CD4-positive, alpha-beta T cell (primary cell): ENCODE measurements at regions not wholly inside any gene's neighbourhood (a gene's known extent, or its start where the extent isn't known, plus 50 kb on each side); places are given as distances from the start of the nearest gene placed in this dataset.

Experiments
- ATAC-seq: fragments of 200-7000 bp; cut with Tn5 transposase; one replicate; pipeline ENCODE4 v1.10.0; 2022; ENCODE audit warnings: mild to moderate bottlenecking; ENCODE audit not compliant: poor library complexity
- CTCF ChIA-PET: fragments of 350-600 bp; sonication (Branson Sonifier 250); formaldehyde crosslinking; loops from one replicate; lab custom pipeline; 2021; ENCODE audit warnings: antibody characterized with exemption, inconsistent platforms; lab: Charles Lee
- POLR2A ChIA-PET: fragments of 350-600 bp; sonication (Branson Sonifier 250); formaldehyde crosslinking; loops from one replicate; lab custom pipeline; 2021; ENCODE audit warnings: antibody characterized with exemption, inconsistent platforms; lab: Charles Lee
- DNase-seq, 14 experiments: peaks; one replicate each; pipeline ENCODE4 v3.0.0-alpha.2; 2013 to 2020; ENCODE audit warnings: mixed read lengths in 2 of 14
- H3K27ac ChIP-seq, 2 donors: one replicate each; pipeline versions ENCODE4 v1.5.1 to v1.7.0; 2013; ENCODE audit warnings: low read length in 2 of 2, low read depth in 1 of 2, mild to moderate bottlenecking in 1 of 2
- H3K27me3 ChIP-seq, 2 experiments: 1 replicate in 1 of 2; 2 replicates in 1 of 2; pipeline versions ENCODE4 v1.6.1 to v1.7.0; 2013; ENCODE audit warnings: low read length in 2 of 2, control low read depth in 1 of 2, mild to moderate bottlenecking in 1 of 2, moderate library complexity in 1 of 2; ENCODE audit not compliant: insufficient read depth in 2 of 2, control insufficient read depth in 1 of 2
- H3K36me3 ChIP-seq: one replicate; pipeline ENCODE4 v1.6.1; 2013; ENCODE audit warnings: low read length, control low read depth; ENCODE audit not compliant: insufficient read depth
- H3K4me1 ChIP-seq: one replicate; pipeline ENCODE4 v1.6.1; 2013; ENCODE audit warnings: low read length, control low read depth; ENCODE audit not compliant: insufficient read depth
- H3K4me3 ChIP-seq: one replicate; pipeline ENCODE4 v1.5.1; 2013; ENCODE audit warnings: mild to moderate bottlenecking, low read length, moderate library complexity
- H3K9me3 ChIP-seq, 2 experiments: 1 replicate in 1 of 2; 2 replicates in 1 of 2; pipeline versions ENCODE4 v1.6.1 to v1.7.0; 2013; ENCODE audit warnings: low read length in 2 of 2, mild to moderate bottlenecking in 2 of 2, control low read depth in 1 of 2, moderate library complexity in 1 of 2; ENCODE audit not compliant: control insufficient read depth in 1 of 2, insufficient read depth in 1 of 2
- H3K27ac Mint-ChIP-seq: one replicate; pipeline ENCODE4 v1.8.0; 2020; ENCODE audit warnings: mixed read lengths
- H3K27me3 Mint-ChIP-seq: one replicate; pipeline ENCODE4 v1.8.0; 2021; ENCODE audit warnings: mixed read lengths
- H3K36me3 Mint-ChIP-seq: one replicate; pipeline ENCODE4 v1.8.0; 2021; ENCODE audit warnings: low read depth, mixed read lengths
- H3K4me1 Mint-ChIP-seq: one replicate; pipeline ENCODE4 v1.8.0; 2021; ENCODE audit warnings: low read depth, mixed read lengths
- H3K4me3 Mint-ChIP-seq: one replicate; pipeline ENCODE4 v1.8.0; 2020; ENCODE audit warnings: mild to moderate bottlenecking, mixed read lengths
- H3K9me3 Mint-ChIP-seq: one replicate; pipeline ENCODE4 v1.8.0; 2020; ENCODE audit warnings: mixed read lengths
- CTCF ChIP-seq: fragments of 200-600 bp; IDR thresholded peaks from one replicate; pipeline ENCODE4 v1.8.0; 2022; ENCODE audit warnings: antibody characterized with exemption, mild to moderate bottlenecking
- intact Hi-C, 2 experiments: fragments of 100-400 bp; cut with DNase I in 1 of 2; cut with micrococcal nuclease in 1 of 2; formaldehyde crosslinking; loops; one replicate each; pipeline versions ENCODE4 v1.15.1 to v1.9.0; 2023 to 2025; cut with DNase I, micrococcal nuclease

GRCh38 chr6:159455700-159456274, 237.3 kb downstream of the SOD2 start:
- intact Hi-C loops = no loop called here
- Mint-ChIP-seq H3K9me3 (no peaks in the 10 kb centered on the region), H3K4me3 (no peak overlapping the region), H3K27me3 (peaks cover 21% of the 10 kb centered on the region), H3K36me3 (no peaks in the 10 kb centered on the region), H3K4me1 (no peaks in the 10 kb centered on the region), H3K27ac (no peak overlapping the region)
- Histone ChIP-seq H3K27ac (no peak overlapping the region), H3K4me3 (no peak overlapping the region), H3K9me3 (peaks cover 0 to 10% of the 10 kb centered on the region in 2 experiments), H3K4me1 (no peaks in the 10 kb centered on the region), H3K27me3 (peaks cover 0 to 3% of the 10 kb centered on the region in 2 experiments), H3K36me3 (no peaks in the 10 kb centered on the region)
- ChIA-PET POLR2A (no interaction called here), CTCF (no interaction called here)
- DNase-seq (no peak), ATAC-seq (no peak)
- TF ChIP-seq CTCF = no peak

DNA sequence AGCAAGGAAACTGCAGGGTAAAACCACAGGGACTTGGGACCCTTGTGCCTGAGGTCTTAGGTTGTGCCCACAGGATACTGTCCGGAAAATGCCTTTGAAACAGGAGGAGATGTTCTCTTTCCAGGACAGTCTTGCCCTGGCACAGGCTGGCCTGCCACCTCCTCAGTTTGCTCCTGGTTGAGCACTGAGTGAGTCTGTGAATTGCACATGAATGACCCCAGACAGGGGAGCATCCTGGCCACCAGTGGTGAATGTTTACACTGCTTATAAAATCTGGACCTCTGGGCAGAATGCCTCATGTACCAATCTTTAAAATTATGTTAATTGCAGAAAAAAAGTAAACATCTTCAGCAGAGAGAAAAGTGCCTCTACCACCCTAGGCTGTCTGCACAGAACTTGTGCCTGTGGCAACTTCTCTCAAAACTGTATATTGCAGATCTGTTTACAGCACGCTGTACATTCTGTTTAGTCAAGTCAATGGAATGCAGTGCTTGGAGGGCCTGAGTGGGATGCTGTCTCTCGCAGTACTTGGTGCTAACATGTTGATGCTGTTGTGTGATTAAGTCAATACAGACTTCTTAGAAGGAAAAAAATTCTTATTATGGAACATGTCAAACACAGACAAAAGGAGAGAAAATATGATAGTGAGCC, 242.1 kb downstream of the SOD2 start:
- Histone ChIP-seq H3K4me3 (no peak overlapping the region), H3K27me3 (peaks cover 0 to 3% of the 10 kb centered on the region in 2 experiments), H3K27ac (no peak overlapping the region), H3K36me3 (no peaks in the 10 kb centered on the region), H3K4me1 (no peaks in the 10 kb centered on the region), H3K9me3 (peaks cover 0 to 8% of the 10 kb centered on the region in 2 experiments)
- ATAC-seq = no peak
- Mint-ChIP-seq H3K4me3 (no peak overlapping the region), H3K27me3 (peaks cover 43% of the 10 kb centered on the region), H3K27ac (no peak overlapping the region), H3K4me1 (no peaks in the 10 kb centered on the region), H3K9me3 (no peaks in the 10 kb centered on the region), H3K36me3 (no peaks in the 10 kb centered on the region)
- DNase-seq = no peak
- POLR2A ChIA-PET = no interaction called here
- CTCF ChIA-PET = no interaction called here
- no peak for TF ChIP-seq CTCF
- intact Hi-C loops = no loop called here

DNA sequence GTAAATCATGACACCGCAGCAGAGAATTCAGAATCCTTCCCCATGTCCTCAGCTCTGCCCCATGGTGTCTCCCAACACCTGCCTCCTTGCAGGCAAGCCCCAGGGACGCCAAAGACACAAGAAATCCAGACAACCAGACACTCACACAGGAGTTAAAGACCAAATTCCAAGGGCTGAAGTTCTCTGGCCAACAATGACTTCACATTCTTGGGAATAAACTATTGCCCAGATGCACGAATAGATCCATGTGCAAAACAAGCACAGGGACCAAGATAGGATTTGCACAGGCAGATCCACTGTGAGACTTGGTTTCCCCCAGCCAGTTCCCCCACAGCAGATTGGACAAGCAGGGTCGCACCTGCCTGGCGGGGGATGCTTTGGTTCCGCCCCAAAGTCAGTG, 246.7 kb downstream of the SOD2 start:
- POLR2A ChIA-PET = no interaction called here
- peaks cover 0 to 3% of the 10 kb centered on the region in 2 experiments for H3K9me3 ChIP-seq
- H3K4me1 ChIP-seq = no peaks in the 10 kb centered on the region
- CTCF ChIA-PET = no interaction called here
- no peak overlapping the region for H3K27ac ChIP-seq
- H3K4me3 ChIP-seq = no peak overlapping the region
- H3K4me1 Mint-ChIP-seq = no peaks in the 10 kb centered on the region
- no peak for TF ChIP-seq CTCF
- intact Hi-C loops = no loop called here
- H3K27me3 ChIP-seq = peaks cover 0 to 3% of the 10 kb centered on the region in 2 experiments
- H3K27me3 Mint-ChIP-seq = peaks cover 43% of the 10 kb centered on the region
- H3K9me3 Mint-ChIP-seq = no peaks in the 10 kb centered on the region
- ATAC-seq = no peak
- H3K36me3 ChIP-seq = no peaks in the 10 kb centered on the region
- H3K4me3 Mint-ChIP-seq = no peak overlapping the region
- no peaks in the 10 kb centered on the region for H3K36me3 Mint-ChIP-seq
- DNase-seq = no peak
- H3K27ac Mint-ChIP-seq = no peak overlapping the region
